ENCODE measurements at regions not wholly inside any gene's neighbourhood (a gene's known extent, or its start where the extent isn't known, plus 50 kb on each side); places are given as distances from the start of the nearest gene placed in this dataset.

DNA sequence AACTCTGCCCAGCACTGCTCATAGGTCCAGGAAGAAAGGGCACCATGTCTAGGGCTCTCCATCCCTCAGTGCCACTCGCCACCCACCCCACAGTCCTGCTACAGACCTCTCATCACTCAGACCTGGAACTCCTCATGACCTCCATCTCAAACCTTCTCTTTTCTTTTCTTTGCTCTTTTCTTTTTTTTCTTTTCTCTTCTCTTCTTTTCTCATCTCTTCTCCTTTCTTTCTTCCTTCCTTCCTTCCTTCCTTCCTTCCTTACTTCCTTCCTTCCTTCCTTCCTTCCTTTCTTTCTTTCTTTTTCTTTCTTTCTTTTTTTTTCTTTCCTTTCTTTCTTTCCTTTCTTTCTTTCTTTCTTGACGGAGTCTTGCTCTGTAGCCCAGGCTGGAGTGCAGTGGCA is 122.2 kb downstream of the KLF6 start:
- Mint-ChIP-seq H3K4me1 (peaks cover 7% of the 10 kb centered on the region), H3K4me3 (no peak overlapping the region), H3K27ac (no peak overlapping the region), H3K9me3 (peaks cover 5% of the 10 kb centered on the region), H3K27me3 (ENCODE audit: low read depth) (peaks cover 22% of the 10 kb centered on the region), H3K36me3 (ENCODE audit: low read depth) (no peaks in the 10 kb centered on the region)
- TF ChIP-seq CTCF (IDR thresholded peaks at IDR 0.05; ENCODE audit: unreplicated experiment in 3 of 3) = no peak

GRCh38 chr10:3661271-3661670 is 123.7 kb downstream of the KLF6 start:
- Mint-ChIP-seq H3K9me3 (peaks cover 5% of the 10 kb centered on the region), H3K27me3 (ENCODE audit: low read depth) (peaks cover 17% of the 10 kb centered on the region), H3K27ac (no peak overlapping the region), H3K4me3 (no peak overlapping the region), H3K36me3 (ENCODE audit: low read depth) (no peaks in the 10 kb centered on the region), H3K4me1 (no peaks in the 10 kb centered on the region)
- no peak for TF ChIP-seq CTCF (IDR thresholded peaks at IDR 0.05; ENCODE audit: unreplicated experiment in 3 of 3)

- Mint-ChIP-seq H3K27me3 (ENCODE audit: low read depth) (peaks cover 20% of the 10 kb centered on the region), H3K4me3 (no peak overlapping the region), H3K27ac (no peak overlapping the region), H3K36me3 (ENCODE audit: low read depth) (no peaks in the 10 kb centered on the region), H3K4me1 (no peaks in the 10 kb centered on the region), H3K9me3 (peaks cover 5% of the 10 kb centered on the region)
- no peak for TF ChIP-seq CTCF (IDR thresholded peaks at IDR 0.05; ENCODE audit: unreplicated experiment in 3 of 3)
Observed at GRCh38 chr10:3660753-3661152, 124.3 kb downstream of the KLF6 start.

DNA sequence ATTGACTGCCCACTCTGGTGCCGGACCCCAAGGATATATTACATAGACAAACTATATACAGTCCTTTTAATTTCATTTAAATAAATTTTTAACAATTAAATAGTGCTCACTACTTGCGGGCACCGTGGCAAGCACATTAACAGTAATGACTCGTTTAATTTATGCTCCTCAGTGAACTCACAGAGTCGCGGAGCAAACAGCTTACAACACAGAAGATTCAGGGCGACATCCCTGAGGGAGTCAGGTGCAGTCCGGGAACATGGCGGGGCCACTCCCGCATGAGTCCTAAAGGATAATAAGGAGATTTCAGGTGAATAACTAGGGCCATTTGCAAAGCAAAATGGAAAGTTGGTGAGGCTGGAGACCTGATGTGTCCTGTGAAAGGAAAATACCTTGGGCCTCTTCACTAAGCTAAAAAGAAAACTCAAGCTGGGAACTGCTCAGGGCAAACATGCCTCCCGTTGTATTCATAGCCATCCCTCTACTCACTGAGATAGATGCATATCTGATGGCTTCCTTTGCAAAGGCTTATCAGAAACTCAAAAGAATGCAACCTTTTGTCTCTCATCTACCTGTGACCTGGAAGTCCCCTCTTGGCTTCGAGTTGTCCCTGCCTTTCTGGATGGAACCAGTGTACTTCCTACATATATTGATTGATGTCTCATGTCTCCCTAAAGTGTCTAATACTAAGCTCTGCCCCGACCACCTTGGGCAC is 125.6 kb downstream of the KLF6 start:
- Mint-ChIP-seq H3K27me3 (ENCODE audit: low read depth) (peaks cover 22% of the 10 kb centered on the region), H3K4me3 (no peak overlapping the region), H3K27ac (no peak overlapping the region), H3K9me3 (peaks cover 5% of the 10 kb centered on the region), H3K4me1 (peaks cover 3% of the 10 kb centered on the region), H3K36me3 (ENCODE audit: low read depth) (no peaks in the 10 kb centered on the region)
- no peak for TF ChIP-seq CTCF (IDR thresholded peaks at IDR 0.05; ENCODE audit: unreplicated experiment in 3 of 3)

GRCh38 chr10:3658766-3659165 is 126.2 kb downstream of the KLF6 start:
- H3K4me1 Mint-ChIP-seq = peaks cover 4% of the 10 kb centered on the region
- H3K9me3 Mint-ChIP-seq = peaks cover 5% of the 10 kb centered on the region
- H3K4me3 Mint-ChIP-seq = no peak overlapping the region
- peaks cover 22% of the 10 kb centered on the region for H3K27me3 Mint-ChIP-seq (ENCODE audit: low read depth)
- no peak for TF ChIP-seq CTCF (IDR thresholded peaks at IDR 0.05; ENCODE audit: unreplicated experiment in 3 of 3)
- H3K36me3 Mint-ChIP-seq (ENCODE audit: low read depth) = no peaks in the 10 kb centered on the region
- no peak overlapping the region for H3K27ac Mint-ChIP-seq

GRCh38 chr10:3656214-3656613 is 128.8 kb downstream of the KLF6 start:
- Mint-ChIP-seq H3K36me3 (ENCODE audit: low read depth) (no peaks in the 10 kb centered on the region), H3K27me3 (ENCODE audit: low read depth) (peaks cover 18% of the 10 kb centered on the region), H3K27ac (no peak overlapping the region), H3K9me3 (peaks cover 2% of the 10 kb centered on the region), H3K4me1 (peaks cover 9% of the 10 kb centered on the region), H3K4me3 (no peak overlapping the region)
- TF ChIP-seq CTCF (IDR thresholded peaks at IDR 0.05; ENCODE audit: unreplicated experiment in 3 of 3) = no peak
